H1 (cell line): ENCODE measurements at regions not wholly inside any gene's neighbourhood (a gene's known extent, or its start where the extent isn't known, plus 50 kb on each side); places are given as distances from the start of the nearest gene placed in this dataset.

Source experiments
- CTCF ChIA-PET: fragments of 300-600 bp; sonication (Branson Sonifier 250); formaldehyde crosslinking; loops from one replicate; lab custom pipeline; 2021; ENCODE audit not compliant: partially characterized antibody; lab: Charles Lee
- POLR2A ChIA-PET: fragments of 300-600 bp; sonication (Branson Sonifier 250); formaldehyde crosslinking; loops from one replicate; lab custom pipeline; 2021; ENCODE audit warnings: inconsistent platforms; ENCODE audit not compliant: partially characterized antibody; lab: Charles Lee
- DNase-seq, 2 experiments: peaks; one replicate each; pipeline versions ENCODE4 v3.0.0 to v3.0.0-alpha.2; 2010 to 2022; ENCODE audit warnings: low spot score in 2 of 2, low read depth in 1 of 2, mixed read lengths in 1 of 2
- FAIRE-seq: peaks from 2 replicates; lab custom pipeline; 2011; peaks lifted over from hg19 to GRCh38; lab: Jason Lieb, UNC
- H2AFZ ChIP-seq: 2 replicates; pipeline ENCODE4 v1.8.1; 2012; ENCODE audit warnings: low read length, inconsistent platforms
- H2AK5ac ChIP-seq: 2 replicates; pipeline ENCODE4 v1.6.1; 2013; ENCODE audit warnings: low read depth, low read length
- H2BK120ac ChIP-seq: replicated peaks from 2 replicates; pipeline ENCODE3; 2013; ENCODE audit warnings: low read depth, low read length, inconsistent platforms
- H2BK12ac ChIP-seq: 2 replicates; pipeline ENCODE4 v1.6.1; 2013; ENCODE audit warnings: low read depth, low read length
- H2BK15ac ChIP-seq: 2 replicates; pipeline ENCODE4 v1.6.1; 2013; ENCODE audit warnings: low read length
- H2BK20ac ChIP-seq: 2 replicates; pipeline ENCODE4 v1.6.1; 2013; ENCODE audit warnings: low read length
- H2BK5ac ChIP-seq: 2 replicates; pipeline ENCODE4 v1.6.1; 2013; ENCODE audit warnings: low read depth, low read length
- H3K14ac ChIP-seq: 2 replicates; pipeline ENCODE4 v1.6.1; 2013; ENCODE audit warnings: inconsistent platforms; ENCODE audit not compliant: insufficient read length
- H3K18ac ChIP-seq: 2 replicates; pipeline ENCODE4 v1.6.1; 2013; ENCODE audit warnings: low read length; ENCODE audit errors: extremely low read depth
- H3K23ac ChIP-seq: 2 replicates; pipeline ENCODE4 v1.6.1; 2013; ENCODE audit warnings: inconsistent platforms; ENCODE audit not compliant: insufficient read length
- H3K23me2 ChIP-seq: 2 replicates; pipeline ENCODE4 v1.6.1; 2013; ENCODE audit warnings: low read depth, low read length
- H3K27ac ChIP-seq: 2 replicates; pipeline ENCODE4 v1.6.1; 2011; ENCODE audit warnings: low read depth, low read length, inconsistent platforms
- H3K27me3 ChIP-seq, 4 experiments: replicated peaks in 1 of 4; 1 replicate in 1 of 4; 2 replicates in 3 of 4; pipeline versions ENCODE4 v1.6.1 to v1.8.1; 2011 to 2013; ENCODE audit warnings: low read length in 3 of 4, mild to moderate bottlenecking in 3 of 4, inconsistent platforms in 2 of 4, mixed read lengths in 2 of 4, moderate library complexity in 1 of 4; ENCODE audit not compliant: control insufficient read depth in 3 of 4, insufficient read depth in 3 of 4; ENCODE audit errors: extremely low read depth in 1 of 4
- H3K36me3 ChIP-seq, 4 experiments: 2 replicates each; pipeline versions ENCODE4 v1.6.1 to v1.8.1; 2011 to 2013; ENCODE audit warnings: mild to moderate bottlenecking in 4 of 4, low read length in 3 of 4, moderate library complexity in 2 of 4, control low read depth in 1 of 4, inconsistent platforms in 1 of 4; ENCODE audit not compliant: insufficient read depth in 4 of 4, control insufficient read depth in 2 of 4
- H3K4ac ChIP-seq: replicated peaks from 2 replicates; pipeline ENCODE3; 2013; ENCODE audit warnings: low read length, low read depth, mixed read lengths, inconsistent platforms; ENCODE audit not compliant: insufficient read length
- H3K4me1 ChIP-seq, 4 experiments: replicated peaks in 1 of 4; 1 replicate in 1 of 4; 2 replicates in 3 of 4; pipeline versions ENCODE4 v1.6.1 to v1.8.1; 2011 to 2013; ENCODE audit warnings: low read length in 3 of 4, inconsistent platforms in 2 of 4, mixed read lengths in 1 of 4; ENCODE audit not compliant: insufficient read depth in 4 of 4, control insufficient read depth in 3 of 4
- H3K4me2 ChIP-seq, 2 experiments: 2 replicates each; pipeline versions ENCODE4 v1.6.1 to v1.8.1; 2011 to 2013; ENCODE audit warnings: low read depth in 2 of 2, low read length in 2 of 2, control low read depth in 1 of 2, inconsistent platforms in 1 of 2, mild to moderate bottlenecking in 1 of 2; ENCODE audit not compliant: insufficient read depth in 1 of 2
- H3K4me3 ChIP-seq, 4 experiments: fragments of 200-600, 300-600 bp in 1 of 4; sonication (generic), shearing (Covaris generic), sonication (Bioruptor Twin) in 1 of 4; 2 replicates each; pipeline versions ENCODE4 v1.5.1 to v1.8.1; 2011 to 2016; ENCODE audit warnings: low read length in 4 of 4, low read depth in 3 of 4, control low read depth in 2 of 4, inconsistent platforms in 2 of 4, mild to moderate bottlenecking in 2 of 4, mixed read lengths in 1 of 4, moderate library complexity in 1 of 4; ENCODE audit not compliant: insufficient read depth in 2 of 4; ENCODE audit errors: extremely low read depth in 1 of 4
- H3K56ac ChIP-seq: replicated peaks from 2 replicates; pipeline ENCODE3; 2013; ENCODE audit warnings: low read depth, mild to moderate bottlenecking, mixed read lengths, low read length, inconsistent platforms; ENCODE audit not compliant: insufficient read length
- H3K79me1 ChIP-seq: 2 replicates; pipeline ENCODE4 v1.6.1; 2013; ENCODE audit warnings: low read depth, low read length, control low read depth
- H3K79me2 ChIP-seq, 2 experiments: 2 replicates each; pipeline versions ENCODE4 v1.6.1 to v1.8.1; 2012 to 2013; ENCODE audit warnings: low read length in 2 of 2, mild to moderate bottlenecking in 2 of 2, inconsistent platforms in 1 of 2; ENCODE audit not compliant: insufficient read depth in 2 of 2, control insufficient read depth in 1 of 2
- H3K9ac ChIP-seq, 4 experiments: replicated peaks in 1 of 4; 1 replicate in 1 of 4; 2 replicates in 3 of 4; pipeline versions ENCODE4 v1.6.1 to v1.8.1; 2011 to 2013; ENCODE audit warnings: low read depth in 3 of 4, low read length in 3 of 4, control low read depth in 2 of 4, mild to moderate bottlenecking in 2 of 4, moderate library complexity in 2 of 4, inconsistent platforms in 1 of 4; ENCODE audit errors: extremely low read depth in 1 of 4
- H3K9me3 ChIP-seq, 2 experiments: 2 replicates each; pipeline versions ENCODE4 v1.6.1 to v1.8.1; 2012 to 2013; ENCODE audit warnings: mild to moderate bottlenecking in 2 of 2, moderate library complexity in 2 of 2, control low read depth in 1 of 2, inconsistent platforms in 1 of 2, low read depth in 1 of 2, low read length in 1 of 2, mixed read lengths in 1 of 2; ENCODE audit not compliant: insufficient read depth in 2 of 2
- H4K20me1 ChIP-seq, 2 experiments: replicated peaks in 1 of 2; 2 replicates each; pipeline versions ENCODE3 to v1.8.1; 2011 to 2013; ENCODE audit warnings: inconsistent platforms in 2 of 2, low read length in 2 of 2, mild to moderate bottlenecking in 1 of 2; ENCODE audit not compliant: insufficient read depth in 2 of 2, control insufficient read depth in 1 of 2
- H4K5ac ChIP-seq: 2 replicates; pipeline ENCODE4 v1.6.1; 2013; ENCODE audit warnings: low read length, low read depth, mixed read lengths, inconsistent platforms; ENCODE audit not compliant: insufficient read length
- H4K8ac ChIP-seq: 2 replicates; pipeline ENCODE4 v1.8.0; 2013; ENCODE audit warnings: mild to moderate bottlenecking, moderate library complexity, low read length, inconsistent platforms; ENCODE audit not compliant: insufficient read depth; ENCODE audit errors: extremely low read depth
- H4K91ac ChIP-seq: replicated peaks from 2 replicates; pipeline ENCODE3; 2013; ENCODE audit warnings: low read length, mixed read lengths, inconsistent platforms; ENCODE audit not compliant: insufficient read length
- BACH1 ChIP-seq: IDR thresholded peaks from 2 replicates; pipeline ENCODE4 v1.6.1; 2012; ENCODE audit warnings: low read length, improper control_type of control experiment
- BRCA1 ChIP-seq: IDR thresholded peaks from 2 replicates; pipeline ENCODE4 v1.6.1; 2012; ENCODE audit warnings: low read depth, low read length, improper control_type of control experiment
- CTCF ChIP-seq, 3 experiments: IDR thresholded peaks; 1 replicate in 2 of 3; 2 replicates in 1 of 3; pipeline versions ENCODE4 v1.5.1 to v1.6.1; 2011; ENCODE audit warnings: low read length in 3 of 3, mild to moderate bottlenecking in 3 of 3, inconsistent platforms in 2 of 3, low read depth in 1 of 3, moderate library complexity in 1 of 3; ENCODE audit not compliant: insufficient read depth in 1 of 3; ENCODE audit errors: control extremely low read depth in 1 of 3
- EP300 ChIP-seq, 2 experiments: IDR thresholded peaks; 1 replicate in 1 of 2; 2 replicates in 1 of 2; pipeline ENCODE4 v1.6.1; 2011 to 2012; ENCODE audit warnings: low read depth in 2 of 2, low read length in 2 of 2, mild to moderate bottlenecking in 2 of 2, borderline replicate concordance in 1 of 2, inconsistent platforms in 1 of 2, moderate library complexity in 1 of 2
- GTF2F1 ChIP-seq: IDR thresholded peaks from 2 replicates; pipeline ENCODE4 v1.6.1; 2012; ENCODE audit warnings: low read depth, low read length, improper control_type of control experiment, borderline replicate concordance
- KDM1A ChIP-seq: fragments of 200-600, 300-600 bp; sonication (generic); IDR thresholded peaks from 2 replicates; pipeline ENCODE4 v1.7.1; 2016; ENCODE audit warnings: mild to moderate bottlenecking, low read length, borderline replicate concordance
- NRF1 ChIP-seq: IDR thresholded peaks from 2 replicates; pipeline ENCODE4 v1.6.1; 2011; ENCODE audit warnings: mild to moderate bottlenecking, low read depth, low read length, improper control_type of control experiment
- POU5F1 ChIP-seq: IDR thresholded peaks from 2 replicates; pipeline ENCODE4 v1.6.1; 2011; ENCODE audit warnings: low read depth, mild to moderate bottlenecking, low read length, moderate library complexity
- RNF2 ChIP-seq: fragments of 200-900, 300-1000 bp; sonication (generic); IDR thresholded peaks from 2 replicates; pipeline ENCODE4 v1.7.1; 2016; ENCODE audit warnings: borderline replicate concordance, low read depth, mild to moderate bottlenecking, antibody characterized with exemption, low read length; ENCODE audit not compliant: poor library complexity, severe bottlenecking; ENCODE audit errors: missing control alignments
- SP1 ChIP-seq: IDR thresholded peaks from 2 replicates; pipeline ENCODE4 v1.6.1; 2011; ENCODE audit warnings: low read depth, low read length
- TAF1 ChIP-seq: IDR thresholded peaks from 2 replicates; pipeline ENCODE4 v1.6.1; 2011; ENCODE audit warnings: mild to moderate bottlenecking, low read depth, low read length
- WGBS, 2 experiments: shearing (Covaris generic) in 1 of 2; methylation state at CpG; one replicate each; pipeline versions ENCODE4 v1.1.6 to v1.1.7; 2013 to 2015; ENCODE audit warnings: low lambda C conversion rate in 2 of 2, mixed read lengths in 2 of 2, inconsistent platforms in 1 of 2, low coverage in 1 of 2, missing lambda C conversion rate in 1 of 2; ENCODE audit not compliant: insufficient replicate concordance in 2 of 2, insufficient coverage in 1 of 2, insufficient read length in 1 of 2; ENCODE audit errors: extremely low coverage in 1 of 2, missing lambda C conversion rate in 1 of 2; 5-methylcytosine and 5-hydroxymethylcytosine counted together

- no peaks in the 10 kb centered on the region for H4K20me1 ChIP-seq
- H2BK12ac ChIP-seq = no peak overlapping the region
- no peak overlapping the region for H3K56ac ChIP-seq
- H3K4me2 ChIP-seq = no peak overlapping the region
- no peak overlapping the region for H2BK5ac ChIP-seq
- no peak overlapping the region for H2BK15ac ChIP-seq
- no peak overlapping the region for H2AK5ac ChIP-seq
- H3K23me2 ChIP-seq = no peaks in the 10 kb centered on the region
- no peaks in the 10 kb centered on the region for H3K79me1 ChIP-seq
- WGBS, 2 experiments = 86% methylated on average over 5 of the region's 5 CpGs; no CpG with 5 or more reads in 1 of the 2 experiments
- no peaks in the 10 kb centered on the region for H3K9me3 ChIP-seq
- no peak overlapping the region for H3K23ac ChIP-seq
- no peaks in the 10 kb centered on the region for H3K79me2 ChIP-seq
- H3K9ac ChIP-seq = no peak overlapping the region
- ChIA-PET CTCF (interaction anchor here (1.6 kb wide), 1 partner anchor 33 kb away, joined by 3 read pairs; no protein-coding TSS in a partner anchor), POLR2A (no interaction called here)
- no peak overlapping the region for H4K8ac ChIP-seq
- H3K27me3 ChIP-seq = no peaks in the 10 kb centered on the region
- H3K18ac ChIP-seq = no peak overlapping the region
- FAIRE-seq (no peak), DNase-seq (no peak)
- H2BK120ac ChIP-seq = no peak overlapping the region
- no peak overlapping the region for H3K27ac ChIP-seq
- H3K36me3 ChIP-seq = no peaks in the 10 kb centered on the region
- no peak overlapping the region for H3K4ac ChIP-seq
- no peak overlapping the region for H3K14ac ChIP-seq
- H3K4me1 ChIP-seq = no peaks in the 10 kb centered on the region
- no peak overlapping the region for H3K4me3 ChIP-seq
- no peak overlapping the region for H2BK20ac ChIP-seq
- H4K91ac ChIP-seq = no peak overlapping the region
- H4K5ac ChIP-seq = no peak overlapping the region
- no peak overlapping the region for H2AFZ ChIP-seq
- TF ChIP-seq KDM1A (no peak), NRF1 (no peak), GTF2F1 (no peak), EP300 (IDR thresholded peaks at IDR 0.05; ENCODE audit: borderline replicate concordance in 1 of 2, low read depth in 2 of 2, low read length in 2 of 2) (no peak), CTCF (IDR thresholded peaks at IDR 0.05; ENCODE audit: control extremely low read depth in 1 of 3, insufficient read depth in 1 of 3, low read depth in 1 of 3, low read length in 3 of 3) (no peak), BACH1 (no peak), RNF2 (no peak), TAF1 (no peak), POU5F1 (no peak), SP1 (no peak), BRCA1 (no peak)
These were observed 255.7 kb upstream of the TMPO start for GRCh38 chr12:98259693-98260092.
